ENCODE measurements at regions not wholly inside any gene's neighbourhood (a gene's known extent, or its start where the extent isn't known, plus 50 kb on each side); places are given as distances from the start of the nearest gene placed in this dataset.
"Not testable (repeated sequence)": the region's sequence is repeated elsewhere in the genome, so short reads cannot be mapped to it uniquely, and the experiment has no call there.

DNA sequence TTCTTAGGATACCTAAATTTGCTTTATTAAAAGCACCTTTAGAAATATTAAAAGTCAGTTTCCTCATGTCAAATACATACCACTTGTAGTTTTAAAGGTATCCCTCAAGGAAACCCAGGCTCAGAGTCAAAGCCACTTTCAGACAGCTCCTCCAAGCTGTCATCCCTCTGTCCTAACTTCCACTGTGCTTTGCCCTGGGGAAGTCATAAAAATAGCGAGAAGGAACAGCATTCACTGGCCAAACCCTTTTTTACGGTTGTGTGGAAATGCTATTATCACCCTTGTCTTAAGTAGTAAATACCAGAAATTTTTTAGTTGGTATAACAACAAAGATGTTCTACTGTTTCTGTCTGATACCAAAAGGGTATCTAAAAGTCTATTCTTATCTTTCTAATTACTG lies 680.5 kb downstream of the ZEB2 start:
- Histone ChIP-seq H4K20me1 (ENCODE audit: insufficient read depth, low read depth, low read length) (no peaks in the 10 kb centered on the region), H3K27me3 (ENCODE audit: low read length) (no peaks in the 10 kb centered on the region), H3K36me3 (ENCODE audit: insufficient read depth, low read length) (no peaks in the 10 kb centered on the region)

DNA sequence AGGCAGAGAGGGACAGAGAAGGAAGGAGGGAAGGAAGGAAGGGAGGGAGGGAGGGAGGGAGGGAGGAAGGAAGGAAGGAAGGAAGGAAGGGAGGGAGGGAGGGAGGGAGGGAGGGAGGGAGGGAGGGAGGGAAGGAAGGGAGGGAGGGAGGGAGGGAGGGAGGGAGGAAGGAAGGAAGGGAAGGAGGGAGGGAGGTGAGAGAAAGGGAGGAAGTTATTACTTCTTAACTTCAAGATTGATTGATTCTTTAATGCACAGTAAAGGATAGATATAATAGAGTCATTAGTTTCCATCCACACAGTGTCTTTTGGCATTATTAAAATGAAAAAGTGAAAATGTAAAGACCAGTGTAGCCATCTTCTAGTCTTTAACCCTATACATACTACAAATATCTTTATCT lies 682.9 kb downstream of the ZEB2 start:
- H3K27ac ChIP-seq (ENCODE audit: low read length); H4K20me1 ChIP-seq (ENCODE audit: insufficient read depth, low read depth, low read length); H3K9me3 ChIP-seq (ENCODE audit: low read length); H3K4me1 ChIP-seq (ENCODE audit: low read length); H3K9me2 ChIP-seq (replicated peaks; ENCODE audit: insufficient read depth, low read length); H2AFZ ChIP-seq (ENCODE audit: low read length); H3K4me2 ChIP-seq (ENCODE audit: low read depth, low read length, poor library complexity, severe bottlenecking); H3K79me2 ChIP-seq (ENCODE audit: low read length); H3K4me3 ChIP-seq (ENCODE audit: low read length); H3K27me3 ChIP-seq (ENCODE audit: low read length); DNase-seq; H3K36me3 ChIP-seq (ENCODE audit: insufficient read depth, low read length); H3K9ac ChIP-seq (ENCODE audit: low read length): not testable (repeated sequence)

More for the DNA sequence above, 680.5 kb downstream of the ZEB2 start:
- Histone ChIP-seq H2AFZ (ENCODE audit: low read length) (no peak overlapping the region), H3K9me2 (replicated peaks; ENCODE audit: insufficient read depth, low read length) (no peaks in the 10 kb centered on the region), H3K4me1 (ENCODE audit: low read length) (peaks cover 3% of the 10 kb centered on the region), H3K9ac (ENCODE audit: low read length) (no peak overlapping the region), H3K4me3 (ENCODE audit: low read length) (no peak overlapping the region), H3K9me3 (ENCODE audit: low read length) (no peaks in the 10 kb centered on the region), H3K27ac (ENCODE audit: low read length) (no peak overlapping the region), H3K79me2 (ENCODE audit: low read length) (no peaks in the 10 kb centered on the region), H3K4me2 (ENCODE audit: low read depth, low read length, poor library complexity, severe bottlenecking) (no peak overlapping the region)
- no peak for DNase-seq

DNA sequence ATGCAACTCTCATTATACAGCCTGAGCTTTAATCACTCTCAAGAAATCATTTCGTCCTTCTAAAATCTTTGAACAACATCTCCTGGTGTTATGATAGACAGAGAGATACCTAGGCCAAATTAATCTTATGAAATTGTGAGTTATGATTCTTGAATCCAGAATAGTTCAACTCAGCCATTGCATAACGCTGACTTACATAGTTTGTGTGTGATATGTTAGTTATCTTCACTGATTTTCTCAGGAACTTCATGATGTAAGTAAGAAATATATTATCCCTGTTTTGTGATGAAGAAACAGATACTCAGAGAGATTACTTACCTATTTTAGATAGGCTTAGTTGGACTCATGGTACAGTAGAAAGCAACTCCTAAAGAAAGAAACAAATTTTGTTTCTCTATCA lies 684.4 kb downstream of the ZEB2 start:
- no peak overlapping the region for H2AFZ ChIP-seq (ENCODE audit: low read length)
- H3K4me1 ChIP-seq (ENCODE audit: low read length): no peaks in the 10 kb centered on the region
- H3K36me3 ChIP-seq (ENCODE audit: insufficient read depth, low read length): no peaks in the 10 kb centered on the region
- no peaks in the 10 kb centered on the region for H3K9me2 ChIP-seq (replicated peaks; ENCODE audit: insufficient read depth, low read length)
- H3K79me2 ChIP-seq (ENCODE audit: low read length): no peaks in the 10 kb centered on the region
- no peak overlapping the region for H3K27ac ChIP-seq (ENCODE audit: low read length)
- H4K20me1 ChIP-seq (ENCODE audit: insufficient read depth, low read depth, low read length): no peaks in the 10 kb centered on the region
- DNase-seq: no peak
- no peak overlapping the region for H3K9ac ChIP-seq (ENCODE audit: low read length)
- H3K4me2 ChIP-seq (ENCODE audit: low read depth, low read length, poor library complexity, severe bottlenecking): no peak overlapping the region
- H3K27me3 ChIP-seq (ENCODE audit: low read length): no peaks in the 10 kb centered on the region
- H3K9me3 ChIP-seq (ENCODE audit: low read length): no peaks in the 10 kb centered on the region
- H3K4me3 ChIP-seq (ENCODE audit: low read length): no peak overlapping the region

DNA sequence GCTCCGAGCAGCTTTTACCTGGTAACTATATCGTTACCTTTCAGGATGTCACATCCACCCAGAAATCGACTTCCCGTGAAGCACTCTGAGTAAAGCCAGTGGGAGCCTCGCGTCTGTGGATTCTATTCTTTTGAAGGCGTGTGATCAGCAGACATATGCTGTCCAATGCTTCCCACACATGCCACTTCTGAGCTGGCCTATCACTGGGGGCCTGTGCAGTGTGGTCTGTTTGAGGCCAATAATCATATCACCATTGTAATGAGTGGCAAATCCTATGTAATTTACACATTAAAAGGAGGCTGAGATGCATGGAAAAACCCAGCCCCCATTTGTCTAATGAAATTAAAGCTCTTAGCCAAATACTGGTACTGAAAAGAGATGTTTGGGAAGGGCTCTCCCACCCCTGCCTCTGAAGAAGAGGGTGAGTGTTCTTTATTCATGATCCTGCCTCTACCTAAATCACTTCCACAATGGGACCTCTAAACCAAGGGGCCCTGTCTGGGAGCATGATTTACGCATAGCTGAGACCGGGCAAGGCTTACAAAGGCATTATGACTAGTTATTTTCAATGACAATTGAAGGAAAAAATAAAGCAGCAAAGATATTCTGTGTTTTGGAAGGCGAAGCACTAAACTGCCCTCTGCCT lies 686.8 kb downstream of the ZEB2 start:
- Histone ChIP-seq H3K9ac (ENCODE audit: low read length) (no peak overlapping the region), H3K9me3 (ENCODE audit: low read length) (no peaks in the 10 kb centered on the region), H3K27ac (ENCODE audit: low read length) (no peak overlapping the region), H3K9me2 (replicated peaks; ENCODE audit: insufficient read depth, low read length) (no peaks in the 10 kb centered on the region), H3K4me3 (ENCODE audit: low read length) (no peak overlapping the region), H3K4me2 (ENCODE audit: low read depth, low read length, poor library complexity, severe bottlenecking) (no peak overlapping the region), H3K4me1 (ENCODE audit: low read length) (no peaks in the 10 kb centered on the region), H3K27me3 (ENCODE audit: low read length) (no peaks in the 10 kb centered on the region), H4K20me1 (ENCODE audit: insufficient read depth, low read depth, low read length) (no peaks in the 10 kb centered on the region), H2AFZ (ENCODE audit: low read length) (no peak overlapping the region), H3K36me3 (ENCODE audit: insufficient read depth, low read length) (no peaks in the 10 kb centered on the region), H3K79me2 (ENCODE audit: low read length) (no peaks in the 10 kb centered on the region)
- no peak for DNase-seq

DNA sequence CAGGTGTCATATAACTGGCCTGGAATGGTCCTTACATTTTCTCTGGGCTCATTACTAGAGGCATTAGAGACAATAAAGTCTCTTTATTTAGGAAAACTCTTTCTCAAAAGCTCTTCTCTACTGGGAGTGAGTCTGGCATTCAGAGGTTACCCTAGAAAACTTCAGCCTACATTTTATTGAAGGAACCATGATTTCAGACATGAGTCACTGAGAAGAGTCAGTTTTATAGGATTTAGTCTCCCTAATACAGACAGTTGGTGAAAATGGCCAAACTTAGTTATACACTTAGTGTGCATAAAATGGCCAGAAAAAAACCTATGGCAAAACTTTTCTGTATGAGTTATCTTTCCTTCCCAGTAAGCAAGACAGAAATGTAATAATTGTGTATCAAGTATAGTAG lies 689.4 kb downstream of the ZEB2 start:
- no peak for DNase-seq
- no peak overlapping the region for H3K9ac ChIP-seq (ENCODE audit: low read length)

DNA sequence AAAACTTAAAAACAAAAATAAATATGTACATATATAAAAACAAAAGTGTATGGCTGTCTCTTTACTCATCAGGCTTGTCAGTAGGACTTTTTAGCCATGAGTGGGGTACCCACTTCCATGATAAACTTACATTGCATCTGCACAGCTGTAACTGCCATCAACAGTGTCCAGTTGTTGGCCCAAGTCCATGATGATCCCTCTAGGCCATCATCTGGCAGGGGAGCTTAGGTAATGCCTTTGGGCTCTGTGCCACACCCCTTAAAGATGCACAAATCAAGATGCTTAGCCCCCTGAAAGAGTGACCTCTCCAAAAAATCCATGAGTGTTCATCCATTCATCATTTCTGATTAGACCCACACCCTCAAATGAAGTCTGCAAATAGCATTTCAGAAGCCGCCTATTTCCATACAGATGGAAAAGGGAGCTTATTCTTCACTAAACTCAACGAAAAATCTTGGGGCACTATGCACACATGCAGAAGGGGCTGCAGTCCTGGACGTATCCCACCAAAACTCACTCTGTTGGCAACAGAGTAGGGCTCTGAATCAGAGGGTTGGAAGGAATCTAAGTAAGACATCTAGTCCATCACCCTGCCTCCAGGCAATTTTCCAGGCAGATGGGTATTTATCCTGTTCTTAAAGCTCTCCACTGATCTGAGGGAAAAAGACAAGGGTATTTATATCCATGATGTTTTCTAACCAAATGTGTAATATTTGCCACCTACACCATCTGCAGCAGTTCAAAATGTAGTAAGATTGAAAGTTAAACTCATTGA lies 691.0 kb downstream of the ZEB2 start:
- 0 out of 2 replicates have a peak, but pooled peaks cover 5% of the 10 kb centered on the region for H3K9me2 ChIP-seq (replicated peaks; ENCODE audit: insufficient read depth, low read length)
- DNase-seq: no peak
- H4K20me1 ChIP-seq (ENCODE audit: insufficient read depth, low read depth, low read length): no peaks in the 10 kb centered on the region
- no peak overlapping the region for H3K4me3 ChIP-seq (ENCODE audit: low read length)
- no peak overlapping the region for H3K4me2 ChIP-seq (ENCODE audit: low read depth, low read length, poor library complexity, severe bottlenecking)
- H3K79me2 ChIP-seq (ENCODE audit: low read length): no peaks in the 10 kb centered on the region
- H3K27me3 ChIP-seq (ENCODE audit: low read length): no peaks in the 10 kb centered on the region
- no peaks in the 10 kb centered on the region for H3K9me3 ChIP-seq (ENCODE audit: low read length)
- no peak overlapping the region for H2AFZ ChIP-seq (ENCODE audit: low read length)
- H3K36me3 ChIP-seq (ENCODE audit: insufficient read depth, low read length): no peaks in the 10 kb centered on the region
- no peak overlapping the region for H3K27ac ChIP-seq (ENCODE audit: low read length)
- no peak overlapping the region for H3K9ac ChIP-seq (ENCODE audit: low read length)
- H3K4me1 ChIP-seq (ENCODE audit: low read length): no peaks in the 10 kb centered on the region

More for the DNA sequence above, 689.4 kb downstream of the ZEB2 start:
- H2AFZ ChIP-seq (ENCODE audit: low read length): no peak overlapping the region
- H3K36me3 ChIP-seq (ENCODE audit: insufficient read depth, low read length): no peaks in the 10 kb centered on the region
- no peak overlapping the region for H3K4me2 ChIP-seq (ENCODE audit: low read depth, low read length, poor library complexity, severe bottlenecking)
- no peaks in the 10 kb centered on the region for H4K20me1 ChIP-seq (ENCODE audit: insufficient read depth, low read depth, low read length)
- 0 out of 2 replicates have a peak, but pooled peaks cover 5% of the 10 kb centered on the region for H3K9me2 ChIP-seq (replicated peaks; ENCODE audit: insufficient read depth, low read length)
- no peak overlapping the region for H3K4me3 ChIP-seq (ENCODE audit: low read length)
- no peaks in the 10 kb centered on the region for H3K79me2 ChIP-seq (ENCODE audit: low read length)
- no peaks in the 10 kb centered on the region for H3K4me1 ChIP-seq (ENCODE audit: low read length)
- no peaks in the 10 kb centered on the region for H3K27me3 ChIP-seq (ENCODE audit: low read length)
- H3K27ac ChIP-seq (ENCODE audit: low read length): no peak overlapping the region
- no peaks in the 10 kb centered on the region for H3K9me3 ChIP-seq (ENCODE audit: low read length)

DNA sequence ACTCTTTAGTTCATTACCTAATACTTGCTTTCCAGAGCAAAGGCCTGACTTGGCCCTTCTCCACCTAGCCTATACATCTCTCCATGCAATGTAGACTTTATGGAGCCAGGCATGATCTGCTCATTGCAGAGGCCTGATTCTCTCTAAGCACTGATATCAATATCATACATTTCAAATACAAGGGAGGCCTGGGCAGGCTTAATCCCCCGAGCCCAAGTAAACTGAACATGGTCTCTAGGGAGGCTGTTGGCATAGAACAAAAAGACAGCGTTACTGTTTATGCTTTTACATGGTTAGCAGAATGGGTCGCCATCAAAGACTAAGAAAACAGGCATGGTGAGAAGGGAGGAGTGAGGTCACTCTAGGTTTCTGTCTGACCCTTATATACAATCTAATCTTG lies 695.1 kb downstream of the ZEB2 start:
- no peak for DNase-seq
- no peaks in the 10 kb centered on the region; the same call in 1 of the 2 replicates for H3K4me1 ChIP-seq (ENCODE audit: low read length)
- 0 out of 2 replicates have a peak, but pooled peaks cover 5% of the 10 kb centered on the region for H3K9me2 ChIP-seq (replicated peaks; ENCODE audit: insufficient read depth, low read length)
- H3K9me3 ChIP-seq (ENCODE audit: low read length): no peaks in the 10 kb centered on the region
- H2AFZ ChIP-seq (ENCODE audit: low read length): no peak overlapping the region
- H3K4me3 ChIP-seq (ENCODE audit: low read length): no peak overlapping the region
- no peaks in the 10 kb centered on the region for H3K36me3 ChIP-seq (ENCODE audit: insufficient read depth, low read length)
- H3K27me3 ChIP-seq (ENCODE audit: low read length): no peaks in the 10 kb centered on the region
- no peaks in the 10 kb centered on the region for H4K20me1 ChIP-seq (ENCODE audit: insufficient read depth, low read depth, low read length)
- H3K79me2 ChIP-seq (ENCODE audit: low read length): no peaks in the 10 kb centered on the region
- H3K9ac ChIP-seq (ENCODE audit: low read length): no peak overlapping the region
- H3K4me2 ChIP-seq (ENCODE audit: low read depth, low read length, poor library complexity, severe bottlenecking): no peak overlapping the region
- H3K27ac ChIP-seq (ENCODE audit: low read length): no peak overlapping the region

DNA sequence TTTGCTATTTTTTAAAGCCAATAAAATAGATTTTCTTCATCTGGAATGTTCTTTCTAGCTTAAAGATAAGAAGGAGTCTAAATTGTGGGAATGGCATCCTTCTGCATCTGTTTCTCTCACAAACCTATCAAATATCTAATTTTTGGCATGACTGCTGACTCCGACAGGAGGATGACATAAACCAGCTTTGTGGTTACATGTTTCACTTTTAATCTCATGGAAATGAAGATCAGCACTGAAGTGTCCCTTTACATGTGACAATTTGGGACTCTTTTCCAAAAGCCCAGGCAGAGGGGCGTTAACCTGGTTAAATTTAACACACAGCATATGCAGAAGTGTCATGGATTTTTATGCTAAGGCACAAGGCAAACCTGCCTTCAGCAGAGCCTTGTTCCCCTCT lies 694.7 kb downstream of the ARHGAP15 start:
- Histone ChIP-seq H3K4me2 (ENCODE audit: low read depth, low read length, poor library complexity, severe bottlenecking) (no peak overlapping the region), H3K79me2 (ENCODE audit: low read length) (no peaks in the 10 kb centered on the region), H3K4me3 (ENCODE audit: low read length) (no peak overlapping the region), H3K36me3 (ENCODE audit: insufficient read depth, low read length) (no peaks in the 10 kb centered on the region), H3K4me1 (ENCODE audit: low read length) (peaks cover 6% of the 10 kb centered on the region), H2AFZ (ENCODE audit: low read length) (no peak overlapping the region), H3K9me2 (replicated peaks; ENCODE audit: insufficient read depth, low read length) (0 out of 2 replicates have a peak, but pooled peaks cover 5% of the 10 kb centered on the region), H3K27ac (ENCODE audit: low read length) (no peak overlapping the region), H4K20me1 (ENCODE audit: insufficient read depth, low read depth, low read length) (no peaks in the 10 kb centered on the region), H3K27me3 (ENCODE audit: low read length) (no peaks in the 10 kb centered on the region), H3K9me3 (ENCODE audit: low read length) (no peaks in the 10 kb centered on the region), H3K9ac (ENCODE audit: low read length) (no peak overlapping the region)
- DNase-seq: no peak
